B cell (primary cell): ENCODE measurements at regions not wholly inside any gene's neighbourhood (a gene's known extent, or its start where the extent isn't known, plus 50 kb on each side); places are given as distances from the start of the nearest gene placed in this dataset.

Source experiments
- ATAC-seq: fragments of 200-7000 bp; cut with Tn5 transposase; one replicate; pipeline ENCODE4 v1.10.0; 2021; ENCODE audit warnings: low read depth, mild to moderate bottlenecking, moderate number of reproducible peaks, moderate library complexity
- CTCF ChIA-PET: fragments of 350-600 bp; sonication (Branson Sonifier 250); formaldehyde crosslinking; loops from one replicate; lab custom pipeline; 2021; ENCODE audit warnings: antibody characterized with exemption, inconsistent platforms; lab: Charles Lee
- POLR2A ChIA-PET: fragments of 350-600 bp; sonication (Branson Sonifier 250); formaldehyde crosslinking; loops from one replicate; lab custom pipeline; 2021; ENCODE audit warnings: antibody characterized with exemption; lab: Charles Lee
- DNase-seq: peaks from one replicate; pipeline ENCODE4 v3.0.0; 2013
- H2AFZ ChIP-seq: 2 replicates; pipeline ENCODE4 v1.6.1; 2012; ENCODE audit warnings: mild to moderate bottlenecking, low read depth, low read length; ENCODE audit not compliant: insufficient read depth, poor library complexity, severe bottlenecking
- H3K27ac ChIP-seq, 2 donors: 1 replicate in 1 of 2; 2 replicates in 1 of 2; pipeline ENCODE4 v1.5.1; 2012 to 2013; ENCODE audit warnings: low read length in 2 of 2, mild to moderate bottlenecking in 2 of 2, moderate library complexity in 1 of 2
- H3K27me3 ChIP-seq, 4 experiments: fragments of 200-600 bp in 1 of 4; sonication (generic) in 1 of 4; replicated peaks in 1 of 4; 1 replicate in 2 of 4; 2 replicates in 2 of 4; pipeline versions ENCODE4 v1.6.1 to v1.7.0; 2013 to 2016; ENCODE audit warnings: low read length in 3 of 4, mild to moderate bottlenecking in 2 of 4, mixed read lengths in 1 of 4, moderate library complexity in 1 of 4; ENCODE audit not compliant: insufficient read depth in 4 of 4, control insufficient read depth in 3 of 4; ENCODE audit errors: control extremely low read depth in 1 of 4
- H3K36me3 ChIP-seq, 2 experiments: replicated peaks in 1 of 2; 1 replicate in 1 of 2; 2 replicates in 1 of 2; pipeline versions ENCODE4 v1.6.1 to v1.7.1; 2013; ENCODE audit warnings: low read length in 1 of 2; ENCODE audit not compliant: insufficient read depth in 2 of 2, control insufficient read depth in 1 of 2; ENCODE audit errors: control extremely low read depth in 1 of 2, extremely low read depth in 1 of 2
- H3K4me1 ChIP-seq, 2 donors: fragments of 200-600 bp in 1 of 2; sonication (generic) in 1 of 2; 1 replicate in 1 of 2; 2 replicates in 1 of 2; pipeline versions ENCODE4 v1.5.1 to v1.6.1; 2013 to 2017; ENCODE audit warnings: low read length in 2 of 2; ENCODE audit not compliant: control insufficient read depth in 2 of 2, insufficient read depth in 2 of 2
- H3K4me2 ChIP-seq: replicated peaks from 2 replicates; pipeline ENCODE3; 2012; ENCODE audit warnings: mild to moderate bottlenecking, low read depth, low read length; ENCODE audit not compliant: poor library complexity, severe bottlenecking
- H3K4me3 ChIP-seq, 5 experiments: fragments of 200-600 bp in 1 of 5; sonication (generic) in 1 of 5; 1 replicate in 3 of 5; 2 replicates in 2 of 5; pipeline versions ENCODE4 v1.5.1 to v1.7.0; 2011 to 2016; ENCODE audit warnings: low read length in 4 of 5, mild to moderate bottlenecking in 4 of 5, low read depth in 2 of 5, control low read depth in 1 of 5, moderate library complexity in 1 of 5; ENCODE audit not compliant: insufficient read depth in 1 of 5; ENCODE audit errors: control extremely low read depth in 1 of 5, extremely low read depth in 1 of 5
- H3K79me2 ChIP-seq: fragments of 200-600 bp; sonication (generic); one replicate; pipeline ENCODE4 v1.6.0; 2016; ENCODE audit warnings: low read length; ENCODE audit not compliant: control insufficient read depth, insufficient read depth
- H3K9ac ChIP-seq: fragments of 200-600 bp; sonication (generic); 2 replicates; pipeline ENCODE4 v1.6.1; 2017; ENCODE audit warnings: mild to moderate bottlenecking, low read length, moderate library complexity
- H3K9me3 ChIP-seq, 3 donors: one replicate each; pipeline versions ENCODE4 v1.6.1 to v1.7.1; 2013; ENCODE audit warnings: low read length in 2 of 3; ENCODE audit not compliant: control insufficient read depth in 2 of 3, insufficient read depth in 1 of 3; ENCODE audit errors: control extremely low read depth in 1 of 3
- H4K20me1 ChIP-seq: 2 replicates; pipeline ENCODE4 v1.6.0; 2012; ENCODE audit warnings: mild to moderate bottlenecking, low read length; ENCODE audit not compliant: insufficient read depth, control insufficient read depth, poor library complexity, severe bottlenecking
- H3K27ac Mint-ChIP-seq: one replicate; pipeline ENCODE4 v1.8.0; 2021; ENCODE audit warnings: mixed read lengths
- H3K27me3 Mint-ChIP-seq: one replicate; pipeline ENCODE4 v1.8.0; 2021; ENCODE audit warnings: mixed read lengths
- H3K4me1 Mint-ChIP-seq: one replicate; pipeline ENCODE4 v1.8.0; 2021; ENCODE audit warnings: mixed read lengths
- H3K4me3 Mint-ChIP-seq: one replicate; pipeline ENCODE4 v1.8.0; 2021; ENCODE audit warnings: mixed read lengths
- H3K9me3 Mint-ChIP-seq: one replicate; pipeline ENCODE4 v1.8.0; 2022; ENCODE audit warnings: mixed read lengths; ENCODE audit not compliant: insufficient read depth
- EZH2 ChIP-seq: IDR thresholded peaks from 2 replicates; pipeline ENCODE4 v1.6.1; 2012; ENCODE audit warnings: borderline replicate concordance, low read depth, mild to moderate bottlenecking, moderate library complexity, low read length; ENCODE audit not compliant: insufficient read depth, poor library complexity, severe bottlenecking
- WGBS: methylation state at CpG from one replicate; pipeline ENCODE4 v1.1.5; 2013; ENCODE audit warnings: missing lambda C conversion rate; ENCODE audit not compliant: insufficient coverage; 5-methylcytosine and 5-hydroxymethylcytosine counted together
- intact Hi-C: fragments of 100-400 bp; cut with micrococcal nuclease; formaldehyde crosslinking; loops from one replicate; pipeline ENCODE4 v1.10.0; 2022
- TF ChIP-seq, protein P1 (sequence below): fragments of 200-600 bp; IDR thresholded peaks from one replicate; pipeline ENCODE4 v1.8.0; 2022; ENCODE audit warnings: antibody characterized with exemption, mild to moderate bottlenecking

DNA sequence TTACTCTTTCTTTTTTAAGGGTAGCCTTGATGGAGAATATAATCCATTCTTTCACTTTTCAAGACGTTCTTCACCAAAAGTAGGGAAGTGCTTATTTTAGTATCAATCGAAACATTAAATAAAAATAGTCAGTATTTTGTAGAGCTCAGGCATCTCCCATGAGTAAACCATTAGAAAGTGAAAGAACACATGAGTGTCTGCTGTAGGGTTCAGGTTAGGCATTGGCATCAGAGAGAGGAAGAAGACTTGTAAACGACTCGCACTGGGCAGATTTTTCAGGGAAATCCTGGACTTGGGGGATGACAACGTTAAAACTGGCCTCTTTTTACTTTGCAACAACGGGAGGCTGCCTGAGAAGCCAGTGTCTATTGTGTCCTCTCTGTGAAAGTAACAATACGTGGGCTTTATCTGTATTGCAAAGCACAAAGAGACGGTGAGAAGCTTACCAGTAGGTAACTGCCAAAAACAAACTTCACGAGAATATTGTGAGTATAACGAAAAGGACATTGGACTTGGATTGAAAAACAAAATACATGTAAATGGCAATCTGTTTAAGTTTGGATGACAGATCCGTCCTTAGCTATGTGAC, 451.7 kb downstream of the PYDC2 start:
- H3K4me1 ChIP-seq: no peaks in the 10 kb centered on the region
- no peak overlapping the region for H3K27ac ChIP-seq
- no peak overlapping the region for H3K4me2 ChIP-seq
- H3K27me3 Mint-ChIP-seq: no peaks in the 10 kb centered on the region
- no peaks in the 10 kb centered on the region for H3K4me1 Mint-ChIP-seq
- H4K20me1 ChIP-seq: no peaks in the 10 kb centered on the region
- no peak overlapping the region for H3K4me3 Mint-ChIP-seq
- no peak overlapping the region for H3K4me3 ChIP-seq
- DNase-seq (no peak), ATAC-seq (no peak)
- 84% methylated on average over 8 of the region's 11 CpGs for WGBS
- intact Hi-C loops: no loop called here
- no peaks in the 10 kb centered on the region for H3K9me3 Mint-ChIP-seq
- no peaks in the 10 kb centered on the region for H3K27me3 ChIP-seq
- no peaks in the 10 kb centered on the region for H3K79me2 ChIP-seq
- H3K9me3 ChIP-seq: peaks cover 0 to 1% (median 0%) of the 10 kb centered on the region in 3 donors
- no peak for TF ChIP-seq EZH2
- TF ChIP-seq, protein P1, sequence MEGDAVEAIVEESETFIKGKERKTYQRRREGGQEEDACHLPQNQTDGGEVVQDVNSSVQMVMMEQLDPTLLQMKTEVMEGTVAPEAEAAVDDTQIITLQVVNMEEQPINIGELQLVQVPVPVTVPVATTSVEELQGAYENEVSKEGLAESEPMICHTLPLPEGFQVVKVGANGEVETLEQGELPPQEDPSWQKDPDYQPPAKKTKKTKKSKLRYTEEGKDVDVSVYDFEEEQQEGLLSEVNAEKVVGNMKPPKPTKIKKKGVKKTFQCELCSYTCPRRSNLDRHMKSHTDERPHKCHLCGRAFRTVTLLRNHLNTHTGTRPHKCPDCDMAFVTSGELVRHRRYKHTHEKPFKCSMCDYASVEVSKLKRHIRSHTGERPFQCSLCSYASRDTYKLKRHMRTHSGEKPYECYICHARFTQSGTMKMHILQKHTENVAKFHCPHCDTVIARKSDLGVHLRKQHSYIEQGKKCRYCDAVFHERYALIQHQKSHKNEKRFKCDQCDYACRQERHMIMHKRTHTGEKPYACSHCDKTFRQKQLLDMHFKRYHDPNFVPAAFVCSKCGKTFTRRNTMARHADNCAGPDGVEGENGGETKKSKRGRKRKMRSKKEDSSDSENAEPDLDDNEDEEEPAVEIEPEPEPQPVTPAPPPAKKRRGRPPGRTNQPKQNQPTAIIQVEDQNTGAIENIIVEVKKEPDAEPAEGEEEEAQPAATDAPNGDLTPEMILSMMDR: no peak
- H3K9ac ChIP-seq: no peak overlapping the region
- H3K27ac Mint-ChIP-seq: no peak overlapping the region
- CTCF ChIA-PET: no interaction called here
- no peak overlapping the region for H2AFZ ChIP-seq
- H3K36me3 ChIP-seq: no peaks in the 10 kb centered on the region
- POLR2A ChIA-PET: no interaction called here

DNA sequence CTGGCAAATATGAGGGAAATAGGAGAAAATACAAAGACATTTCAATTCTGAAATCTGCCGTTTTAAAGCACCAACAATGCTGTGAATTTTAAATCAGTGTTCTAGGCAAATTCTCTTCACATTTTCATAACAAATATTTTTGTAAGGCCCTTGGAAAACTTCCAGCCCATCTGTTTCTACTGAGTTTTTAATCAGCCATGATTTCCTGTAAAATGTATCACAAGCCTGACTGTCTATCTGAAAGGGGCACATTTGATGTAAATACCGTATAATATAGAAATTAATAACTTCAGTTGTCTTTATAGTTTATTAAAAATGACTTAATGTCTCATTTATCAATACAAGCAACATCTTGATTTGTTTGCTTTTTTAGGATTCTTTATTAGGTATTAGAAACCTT, 454.7 kb downstream of the PYDC2 start:
- H3K4me2 ChIP-seq: no peak overlapping the region
- no CpG with 5 or more reads among the region's 2 CpGs for WGBS
- H3K79me2 ChIP-seq: no peaks in the 10 kb centered on the region
- H3K4me3 ChIP-seq: no peak overlapping the region
- POLR2A ChIA-PET: no interaction called here
- ATAC-seq: no peak
- Mint-ChIP-seq H3K27ac (no peak overlapping the region), H3K4me1 (no peaks in the 10 kb centered on the region), H3K4me3 (no peak overlapping the region), H3K9me3 (no peaks in the 10 kb centered on the region), H3K27me3 (no peaks in the 10 kb centered on the region)
- DNase-seq: no peak
- no peaks in the 10 kb centered on the region for H3K27me3 ChIP-seq
- no peaks in the 10 kb centered on the region for H3K36me3 ChIP-seq
- H3K9ac ChIP-seq: no peak overlapping the region
- no peak overlapping the region for H2AFZ ChIP-seq
- H4K20me1 ChIP-seq: no peaks in the 10 kb centered on the region
- H3K27ac ChIP-seq: no peak overlapping the region
- peaks cover 0 to 1% (median 0%) of the 10 kb centered on the region in 3 donors for H3K9me3 ChIP-seq
- no peak for TF ChIP-seq EZH2
- TF ChIP-seq, protein P1: no peak
- intact Hi-C loops: no loop called here
- no peaks in the 10 kb centered on the region for H3K4me1 ChIP-seq
- CTCF ChIA-PET: no interaction called here
